Neural progenitor cell (in vitro differentiated cells): ENCODE measurements at regions not wholly inside any gene's neighbourhood (a gene's known extent, or its start where the extent isn't known, plus 50 kb on each side); places are given as distances from the start of the nearest gene placed in this dataset.

Experiments used
- DNase-seq: peaks from one replicate; pipeline ENCODE4 v3.0.0-alpha.2; 2016; ENCODE audit warnings: low spot score
- H2AFZ ChIP-seq: fragments of 200-600 bp; sonication (generic); replicated peaks from 2 replicates; pipeline ENCODE4 v1.6.1; 2016; ENCODE audit warnings: antibody characterized with exemption
- H3F3A ChIP-seq: fragments of 200-600 bp; sonication (generic); 2 replicates; pipeline ENCODE4 v1.6.1; 2016; ENCODE audit warnings: antibody characterized with exemption, low read depth
- H3K27ac ChIP-seq: fragments of 200-600 bp; sonication (generic); 2 replicates; pipeline ENCODE4 v1.5.1; 2016; ENCODE audit warnings: mild to moderate bottlenecking
- H3K27me3 ChIP-seq: fragments of 200-600 bp; sonication (generic); 2 replicates; pipeline ENCODE4 v1.6.1; 2016; ENCODE audit warnings: mild to moderate bottlenecking, moderate library complexity
- H3K36me3 ChIP-seq: fragments of 200-600 bp; sonication (generic); 2 replicates; pipeline ENCODE4 v1.5.1; 2016
- H3K4me1 ChIP-seq: fragments of 200-600 bp; sonication (generic); 2 replicates; pipeline ENCODE4 v1.6.1; 2016; ENCODE audit warnings: mixed run types
- H3K4me2 ChIP-seq: fragments of 200-600 bp; sonication (generic); 2 replicates; pipeline ENCODE4 v1.6.1; 2016
- H3K4me3 ChIP-seq: fragments of 200-600 bp; sonication (generic); 2 replicates; pipeline ENCODE4 v1.5.1; 2016
- H3K79me2 ChIP-seq: fragments of 200-600 bp; sonication (generic); 2 replicates; pipeline ENCODE4 v1.6.1; 2016; ENCODE audit warnings: low read depth
- H3K9ac ChIP-seq: fragments of 200-600 bp; sonication (generic); 2 replicates; pipeline ENCODE4 v1.6.1; 2016
- H3K9me3 ChIP-seq: fragments of 200-600 bp; sonication (generic); 2 replicates; pipeline ENCODE4 v1.5.1; 2016; ENCODE audit warnings: low read depth
- H4K20me1 ChIP-seq: fragments of 200-600 bp; sonication (generic); 2 replicates; pipeline ENCODE4 v1.6.1; 2016; ENCODE audit warnings: low read depth
- H3K27ac Mint-ChIP-seq: 3 replicates; pipeline ENCODE4 v1.8.0; 2021; ENCODE audit warnings: mixed read lengths
- H3K27me3 Mint-ChIP-seq: 2 replicates; pipeline ENCODE4 v1.8.0; 2022; ENCODE audit warnings: low read depth, mild to moderate bottlenecking, inconsistent platforms, moderate library complexity, mixed read lengths; ENCODE audit not compliant: insufficient read depth
- H3K36me3 Mint-ChIP-seq: 3 replicates; pipeline ENCODE4 v1.8.0; 2021; ENCODE audit warnings: mixed read lengths
- H3K4me1 Mint-ChIP-seq: 3 replicates; pipeline ENCODE4 v1.8.0; 2021; ENCODE audit warnings: mixed read lengths
- H3K4me3 Mint-ChIP-seq: 3 replicates; pipeline ENCODE4 v1.8.0; 2021; ENCODE audit warnings: mild to moderate bottlenecking, moderate library complexity, mixed read lengths
- H3K9me3 Mint-ChIP-seq: 3 replicates; pipeline ENCODE4 v1.8.0; 2020; ENCODE audit warnings: mixed read lengths
- EZH2 ChIP-seq: fragments of 200-600 bp; sonication (generic); IDR thresholded peaks from 2 replicates; pipeline ENCODE4 v1.6.1; 2017; ENCODE audit warnings: antibody characterized with exemption, mild to moderate bottlenecking, moderate library complexity
- EZH2phosphoT487 ChIP-seq: fragments of 200-600 bp; sonication (generic); IDR thresholded peaks from 2 replicates; pipeline ENCODE4 v1.6.1; 2017; ENCODE audit warnings: antibody characterized with exemption
- TF ChIP-seq, protein P1 (sequence below): fragments of 200-600 bp; sonication (generic); IDR thresholded peaks from 2 replicates; pipeline ENCODE4 v1.5.1; 2017; ENCODE audit warnings: antibody characterized with exemption, mild to moderate bottlenecking

DNA sequence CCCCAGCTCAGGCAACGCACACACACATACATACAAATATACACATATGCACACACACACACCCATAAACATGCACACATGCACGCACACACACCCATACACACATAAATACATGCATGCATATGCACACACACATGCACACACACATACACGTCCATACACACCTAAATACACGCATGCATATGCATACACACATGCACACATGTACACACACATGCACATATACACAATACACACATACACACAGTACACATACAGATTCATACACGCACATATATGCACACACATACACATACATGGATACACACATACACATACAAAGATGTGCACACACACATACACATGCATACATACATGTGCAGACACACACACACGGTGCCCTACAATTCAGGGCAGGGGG, 496.6 kb downstream of the TBC1D22A start:
- Mint-ChIP-seq H3K4me3 (no peak overlapping the region), H3K4me1 (no peaks in the 10 kb centered on the region), H3K9me3 (peaks cover 10% of the 10 kb centered on the region), H3K36me3 (no peaks in the 10 kb centered on the region), H3K27ac (no peak overlapping the region), H3K27me3 (peaks cover 15% of the 10 kb centered on the region)
- Histone ChIP-seq H3F3A (no peaks in the 10 kb centered on the region), H3K9ac (no peak overlapping the region), H4K20me1 (no peaks in the 10 kb centered on the region), H3K4me1 (no peaks in the 10 kb centered on the region), H3K36me3 (no peaks in the 10 kb centered on the region), H3K4me3 (no peak overlapping the region), H3K79me2 (no peaks in the 10 kb centered on the region), H3K27ac (no peak overlapping the region), H3K9me3 (peaks cover 5% of the 10 kb centered on the region), H2AFZ (no peak overlapping the region), H3K4me2 (no peak overlapping the region), H3K27me3 (no peaks in the 10 kb centered on the region)
- DNase-seq = no peak
- TF ChIP-seq, protein P1, sequence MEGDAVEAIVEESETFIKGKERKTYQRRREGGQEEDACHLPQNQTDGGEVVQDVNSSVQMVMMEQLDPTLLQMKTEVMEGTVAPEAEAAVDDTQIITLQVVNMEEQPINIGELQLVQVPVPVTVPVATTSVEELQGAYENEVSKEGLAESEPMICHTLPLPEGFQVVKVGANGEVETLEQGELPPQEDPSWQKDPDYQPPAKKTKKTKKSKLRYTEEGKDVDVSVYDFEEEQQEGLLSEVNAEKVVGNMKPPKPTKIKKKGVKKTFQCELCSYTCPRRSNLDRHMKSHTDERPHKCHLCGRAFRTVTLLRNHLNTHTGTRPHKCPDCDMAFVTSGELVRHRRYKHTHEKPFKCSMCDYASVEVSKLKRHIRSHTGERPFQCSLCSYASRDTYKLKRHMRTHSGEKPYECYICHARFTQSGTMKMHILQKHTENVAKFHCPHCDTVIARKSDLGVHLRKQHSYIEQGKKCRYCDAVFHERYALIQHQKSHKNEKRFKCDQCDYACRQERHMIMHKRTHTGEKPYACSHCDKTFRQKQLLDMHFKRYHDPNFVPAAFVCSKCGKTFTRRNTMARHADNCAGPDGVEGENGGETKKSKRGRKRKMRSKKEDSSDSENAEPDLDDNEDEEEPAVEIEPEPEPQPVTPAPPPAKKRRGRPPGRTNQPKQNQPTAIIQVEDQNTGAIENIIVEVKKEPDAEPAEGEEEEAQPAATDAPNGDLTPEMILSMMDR = no peak
- TF ChIP-seq EZH2phosphoT487 (no peak), EZH2 (no peak)

DNA sequence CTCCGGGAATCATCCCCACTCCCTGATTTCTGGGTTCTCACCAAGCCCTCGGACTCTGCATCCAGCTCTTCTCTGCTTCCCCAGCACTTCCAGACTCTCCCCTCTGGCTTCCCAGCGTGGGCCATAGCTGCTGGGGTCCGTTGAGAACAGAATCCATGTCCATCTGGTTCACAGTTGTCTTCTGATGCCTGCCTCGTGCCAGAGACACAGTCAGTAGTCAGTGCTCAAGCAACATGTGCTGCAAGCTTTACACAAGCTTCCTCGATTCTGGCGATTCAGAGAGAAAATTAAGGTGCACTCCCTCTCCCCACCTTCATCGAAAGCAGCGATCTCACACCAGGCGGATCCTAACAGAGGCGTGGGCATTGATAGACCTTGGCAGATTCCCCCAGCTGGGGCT, 495.5 kb downstream of the TBC1D22A start:
- Histone ChIP-seq H3K9me3 (peaks cover 5% of the 10 kb centered on the region), H3K9ac (no peak overlapping the region), H3K4me1 (no peaks in the 10 kb centered on the region), H4K20me1 (no peaks in the 10 kb centered on the region), H2AFZ (no peak overlapping the region), H3K36me3 (no peaks in the 10 kb centered on the region), H3K4me3 (no peak overlapping the region), H3K27ac (no peak overlapping the region), H3K4me2 (no peak overlapping the region), H3K79me2 (no peaks in the 10 kb centered on the region), H3K27me3 (no peaks in the 10 kb centered on the region), H3F3A (no peaks in the 10 kb centered on the region)
- Mint-ChIP-seq H3K27ac (no peak overlapping the region), H3K9me3 (peaks cover 16% of the 10 kb centered on the region), H3K27me3 (peaks cover 8% of the 10 kb centered on the region), H3K4me3 (no peak overlapping the region), H3K4me1 (no peaks in the 10 kb centered on the region), H3K36me3 (no peaks in the 10 kb centered on the region)
- no peak for DNase-seq
- TF ChIP-seq EZH2 = no peak
- no peak for TF ChIP-seq EZH2phosphoT487
- TF ChIP-seq, protein P1 = no peak

DNA sequence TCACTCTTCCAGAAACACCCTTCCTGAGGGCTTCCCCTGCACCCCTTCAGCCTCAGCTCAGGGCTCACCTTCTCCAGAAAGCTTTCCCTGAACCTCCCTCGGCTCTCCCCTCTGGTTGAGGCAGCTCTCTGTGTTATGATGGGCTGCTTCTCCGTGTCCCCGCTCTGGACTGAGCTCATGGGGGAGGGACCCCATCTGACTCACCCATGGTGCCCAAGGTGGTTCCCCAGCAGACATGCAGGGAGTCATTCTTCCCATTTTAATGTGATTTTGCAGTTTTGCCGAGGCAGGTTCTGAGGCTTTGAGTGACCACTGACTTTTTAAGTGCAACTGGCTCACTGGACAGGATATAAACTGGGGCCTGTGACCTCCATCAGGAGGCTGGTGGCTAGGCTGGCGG, 495.1 kb downstream of the TBC1D22A start:
- Histone ChIP-seq H3K9ac (no peak overlapping the region), H3K27ac (no peak overlapping the region), H4K20me1 (no peaks in the 10 kb centered on the region), H3F3A (no peaks in the 10 kb centered on the region), H3K4me3 (no peak overlapping the region), H3K36me3 (no peaks in the 10 kb centered on the region), H3K4me1 (no peaks in the 10 kb centered on the region), H3K9me3 (peaks cover 5% of the 10 kb centered on the region), H3K4me2 (no peak overlapping the region), H3K79me2 (no peaks in the 10 kb centered on the region), H3K27me3 (no peaks in the 10 kb centered on the region), H2AFZ (no peak overlapping the region)
- TF ChIP-seq EZH2phosphoT487 (no peak), EZH2 (no peak)
- TF ChIP-seq, protein P1 = no peak
- no peak overlapping the region for H3K4me3 Mint-ChIP-seq
- peaks cover 18% of the 10 kb centered on the region for H3K9me3 Mint-ChIP-seq
- H3K27ac Mint-ChIP-seq = no peak overlapping the region
- H3K27me3 Mint-ChIP-seq = peaks cover 7% of the 10 kb centered on the region
- no peaks in the 10 kb centered on the region for H3K36me3 Mint-ChIP-seq
- H3K4me1 Mint-ChIP-seq = no peaks in the 10 kb centered on the region
- DNase-seq = no peak

DNA sequence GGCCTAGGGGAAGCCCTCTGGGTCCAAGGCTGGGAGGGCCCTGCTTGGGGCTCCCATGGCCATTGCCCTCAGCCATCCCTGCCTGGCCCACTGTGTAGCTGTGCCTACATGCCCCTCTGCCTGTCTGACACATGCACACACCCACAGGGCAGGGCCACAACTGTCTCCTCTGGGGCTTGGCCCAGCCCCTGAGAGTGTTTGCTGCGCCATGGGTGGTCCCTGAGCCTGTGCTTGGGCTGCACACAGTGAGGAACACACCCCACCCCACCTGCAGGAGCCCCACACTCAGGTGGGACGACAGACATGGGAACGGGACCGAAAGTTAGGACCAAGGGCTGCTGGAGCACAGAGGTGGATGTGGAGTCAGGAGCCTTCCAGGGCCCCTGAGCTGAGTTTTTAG, 489.5 kb downstream of the TBC1D22A start:
- TF ChIP-seq EZH2phosphoT487 (no peak), EZH2 (no peak)
- TF ChIP-seq, protein P1 = no peak
- no peak overlapping the region for H3K4me3 Mint-ChIP-seq
- Histone ChIP-seq H2AFZ (no peak overlapping the region), H3K79me2 (no peaks in the 10 kb centered on the region), H3K36me3 (no peaks in the 10 kb centered on the region), H3K4me3 (no peak overlapping the region), H3K27ac (no peak overlapping the region), H3K27me3 (no peaks in the 10 kb centered on the region), H3K9ac (no peak overlapping the region), H3K4me1 (no peaks in the 10 kb centered on the region), H3F3A (no peaks in the 10 kb centered on the region), H3K4me2 (no peak overlapping the region), H4K20me1 (no peaks in the 10 kb centered on the region), H3K9me3 (peaks cover 5% of the 10 kb centered on the region)
- no peak overlapping the region for H3K27ac Mint-ChIP-seq
- no peaks in the 10 kb centered on the region for H3K36me3 Mint-ChIP-seq
- no peak for DNase-seq
- H3K4me1 Mint-ChIP-seq = no peaks in the 10 kb centered on the region
- peaks cover 14% of the 10 kb centered on the region for H3K27me3 Mint-ChIP-seq
- peaks cover 15% of the 10 kb centered on the region for H3K9me3 Mint-ChIP-seq
